ENCODE measurements at regions not wholly inside any gene's neighbourhood (a gene's known extent, or its start where the extent isn't known, plus 50 kb on each side); places are given as distances from the start of the nearest gene placed in this dataset.

GRCh38 chr1:88434836-88435235 is 249.2 kb upstream of the PKN2 start:
- no peak overlapping the region for H3K4me3 Mint-ChIP-seq
- H3K27ac Mint-ChIP-seq, result no peak overlapping the region
- H3K4me1 Mint-ChIP-seq, result no peaks in the 10 kb centered on the region
- H3K9me3 Mint-ChIP-seq, result peaks cover 4% of the 10 kb centered on the region
- H3K36me3 Mint-ChIP-seq, result no peaks in the 10 kb centered on the region
- ATAC-seq (ENCODE audit: low read depth) (no peak), DNase-seq (no peak)
- POLR2A ChIA-PET, result no interaction called here
- no peaks in the 10 kb centered on the region for H3K27me3 Mint-ChIP-seq

DNA sequence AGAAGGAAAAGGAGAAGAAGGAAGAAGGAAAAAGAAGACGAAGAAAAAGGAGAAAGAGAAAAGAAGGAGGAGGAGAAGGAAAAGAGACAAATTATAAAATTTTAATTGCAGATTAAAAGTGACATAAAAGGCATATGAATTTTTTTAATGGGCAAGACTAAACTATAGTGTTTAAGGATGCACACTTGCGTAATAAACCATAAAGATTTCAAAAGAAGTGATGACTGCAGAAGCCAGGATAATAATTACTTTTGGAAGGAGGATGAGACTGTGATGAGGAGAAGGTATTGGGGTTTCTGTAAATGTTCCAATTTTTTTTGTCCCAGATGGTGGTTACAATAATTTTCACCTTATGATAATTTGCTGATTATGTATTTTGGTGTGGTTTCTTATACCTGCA is 243.1 kb upstream of the PKN2 start:
- Mint-ChIP-seq H3K27ac (no peak overlapping the region), H3K27me3 (no peaks in the 10 kb centered on the region), H3K4me1 (no peaks in the 10 kb centered on the region), H3K36me3 (no peaks in the 10 kb centered on the region), H3K4me3 (no peak overlapping the region), H3K9me3 (no peaks in the 10 kb centered on the region)
- ATAC-seq (ENCODE audit: low read depth), result no peak
- DNase-seq, result no peak
- POLR2A ChIA-PET, result no interaction called here

DNA sequence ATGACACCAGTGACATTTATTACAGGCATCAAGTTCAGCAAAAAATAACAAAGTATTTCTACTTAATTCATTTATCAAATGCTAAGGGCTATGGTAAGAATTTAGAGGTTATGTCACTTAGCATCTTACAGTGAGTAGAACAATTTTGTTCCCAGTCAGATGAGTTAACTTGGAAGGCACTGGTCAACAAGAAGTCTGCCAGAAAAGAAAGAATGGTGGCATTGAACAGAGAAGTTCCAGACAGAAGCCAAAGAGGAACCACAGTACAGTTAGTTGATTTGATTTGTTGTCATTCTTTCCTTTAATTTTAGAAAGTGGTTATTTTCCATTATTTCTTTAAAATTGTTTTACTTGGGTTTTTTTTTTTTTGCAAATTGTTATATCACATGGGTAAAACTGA is 232.2 kb upstream of the PKN2 start:
- DNase-seq (no peak), ATAC-seq (ENCODE audit: low read depth) (no peak)
- no peaks in the 10 kb centered on the region for H3K4me1 Mint-ChIP-seq
- no peak overlapping the region for H3K27ac Mint-ChIP-seq
- no peaks in the 10 kb centered on the region for H3K27me3 Mint-ChIP-seq
- no peaks in the 10 kb centered on the region for H3K9me3 Mint-ChIP-seq
- POLR2A ChIA-PET, result no interaction called here
- H3K36me3 Mint-ChIP-seq, result no peaks in the 10 kb centered on the region
- no peak overlapping the region for H3K4me3 Mint-ChIP-seq

- H3K4me1 Mint-ChIP-seq, result no peaks in the 10 kb centered on the region
- no peak overlapping the region for H3K27ac Mint-ChIP-seq
- ATAC-seq (ENCODE audit: low read depth) (no peak), DNase-seq (no peak)
- H3K9me3 Mint-ChIP-seq, result no peaks in the 10 kb centered on the region
- H3K27me3 Mint-ChIP-seq, result no peaks in the 10 kb centered on the region
- POLR2A ChIA-PET, result no interaction called here
- H3K4me3 Mint-ChIP-seq, result no peak overlapping the region
- H3K36me3 Mint-ChIP-seq, result no peaks in the 10 kb centered on the region
Observed at GRCh38 chr1:88453295-88453694, 230.8 kb upstream of the PKN2 start.

- H3K36me3 Mint-ChIP-seq, result no peaks in the 10 kb centered on the region
- no peaks in the 10 kb centered on the region for H3K9me3 Mint-ChIP-seq
- H3K27ac Mint-ChIP-seq, result no peak overlapping the region
- no peaks in the 10 kb centered on the region for H3K27me3 Mint-ChIP-seq
- ATAC-seq (ENCODE audit: low read depth), result no peak
- POLR2A ChIA-PET, result no interaction called here
- H3K4me1 Mint-ChIP-seq, result no peaks in the 10 kb centered on the region
- no peak for DNase-seq
- no peak overlapping the region for H3K4me3 Mint-ChIP-seq
Observed at GRCh38 chr1:88454781-88455180, 229.3 kb upstream of the PKN2 start.

GRCh38 chr1:88455621-88456256 is 228.3 kb upstream of the PKN2 start:
- Mint-ChIP-seq H3K4me1 (no peaks in the 10 kb centered on the region), H3K27ac (no peak overlapping the region), H3K36me3 (no peaks in the 10 kb centered on the region), H3K9me3 (no peaks in the 10 kb centered on the region), H3K4me3 (no peak overlapping the region), H3K27me3 (peaks cover 1% of the 10 kb centered on the region)
- DNase-seq, result no peak
- no peak for ATAC-seq (ENCODE audit: low read depth)
- POLR2A ChIA-PET, result no interaction called here

GRCh38 chr1:88457197-88457596 is 226.9 kb upstream of the PKN2 start:
- Mint-ChIP-seq H3K27me3 (peaks cover 13% of the 10 kb centered on the region), H3K36me3 (no peaks in the 10 kb centered on the region), H3K4me1 (no peaks in the 10 kb centered on the region), H3K27ac (no peak overlapping the region), H3K4me3 (no peak overlapping the region), H3K9me3 (no peaks in the 10 kb centered on the region)
- ATAC-seq (ENCODE audit: low read depth), result no peak
- DNase-seq, result no peak
- POLR2A ChIA-PET, result no interaction called here

- H3K4me1 Mint-ChIP-seq, result no peaks in the 10 kb centered on the region
- DNase-seq, result no peak
- H3K9me3 Mint-ChIP-seq, result no peaks in the 10 kb centered on the region
- H3K4me3 Mint-ChIP-seq, result no peak overlapping the region
- no peak for ATAC-seq (ENCODE audit: low read depth)
- peaks cover 28% of the 10 kb centered on the region for H3K27me3 Mint-ChIP-seq
- POLR2A ChIA-PET, result no interaction called here
- H3K27ac Mint-ChIP-seq, result no peak overlapping the region
- H3K36me3 Mint-ChIP-seq, result no peaks in the 10 kb centered on the region
Observed at GRCh38 chr1:88461007-88461406, 223.1 kb upstream of the PKN2 start.

DNA sequence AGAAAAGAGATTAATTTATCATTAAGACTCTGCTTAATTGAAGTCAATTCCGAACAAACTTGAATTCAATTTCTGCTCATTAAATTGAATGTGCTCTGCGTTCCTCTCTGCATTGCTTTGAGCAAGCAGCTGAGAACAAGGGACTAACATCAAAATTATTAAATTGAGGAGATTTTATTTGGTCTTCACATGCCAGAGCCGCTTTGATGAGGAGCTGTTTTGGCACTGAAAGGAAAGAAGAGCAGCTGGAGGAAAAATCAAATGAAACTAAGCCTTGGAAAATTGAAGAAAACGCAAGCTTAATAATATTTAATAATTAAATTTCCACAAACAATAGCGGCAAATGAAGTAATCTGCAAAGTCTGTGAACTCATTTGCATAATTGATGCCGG is 222.0 kb upstream of the PKN2 start:
- H3K27me3 Mint-ChIP-seq, result peaks cover 28% of the 10 kb centered on the region
- no peaks in the 10 kb centered on the region for H3K4me1 Mint-ChIP-seq
- no peak for DNase-seq
- no peaks in the 10 kb centered on the region for H3K36me3 Mint-ChIP-seq
- no peak overlapping the region for H3K27ac Mint-ChIP-seq
- POLR2A ChIA-PET, result no interaction called here
- no peak for ATAC-seq (ENCODE audit: low read depth)
- H3K4me3 Mint-ChIP-seq, result no peak overlapping the region
- no peaks in the 10 kb centered on the region for H3K9me3 Mint-ChIP-seq

DNA sequence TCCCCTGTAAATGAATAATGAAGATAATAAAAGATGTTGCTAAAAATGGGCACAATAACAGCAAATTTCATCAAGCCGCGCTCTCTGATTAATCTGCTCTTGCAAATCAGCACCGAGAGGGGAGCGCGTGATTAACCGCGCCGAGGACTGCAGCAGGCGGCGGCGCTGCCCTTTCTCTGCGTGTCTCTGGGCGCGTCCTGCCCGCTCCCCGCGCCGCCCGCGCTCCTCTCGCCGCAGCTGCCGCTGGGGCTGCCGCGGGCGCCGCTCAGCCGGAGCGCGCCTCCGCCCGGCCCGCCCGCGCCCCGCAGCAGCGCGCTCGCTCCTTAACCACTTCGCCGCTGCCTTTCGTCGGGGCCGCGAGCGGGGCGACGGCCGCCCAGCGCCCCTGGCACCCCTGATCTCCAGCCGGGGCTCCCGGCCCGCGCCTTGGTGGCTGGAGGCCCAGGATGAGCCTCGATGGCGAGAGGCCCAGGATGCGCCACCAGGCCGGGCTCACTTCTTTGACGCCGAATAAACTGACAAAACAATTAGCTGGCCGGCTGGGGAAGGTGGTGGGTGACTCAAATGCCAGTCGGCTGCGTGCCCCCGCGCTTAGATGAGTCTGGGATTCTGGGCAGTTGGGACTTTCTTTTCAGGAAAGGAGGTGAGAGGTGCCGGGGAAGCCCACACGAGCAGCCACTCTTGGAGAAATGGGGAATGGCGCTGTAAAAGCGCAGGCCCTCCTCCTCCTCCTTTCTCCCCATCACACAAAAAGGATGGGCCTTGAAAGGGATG is 221.4 kb upstream of the PKN2 start:
- POLR2A ChIA-PET, result no interaction called here
- H3K9me3 Mint-ChIP-seq, result no peaks in the 10 kb centered on the region
- DNase-seq, result peak; percentile 30
- peaks cover 28% of the 10 kb centered on the region for H3K27me3 Mint-ChIP-seq
- H3K27ac Mint-ChIP-seq, result no peak overlapping the region
- no peak overlapping the region for H3K4me3 Mint-ChIP-seq
- ATAC-seq (ENCODE audit: low read depth), result no peak
- H3K36me3 Mint-ChIP-seq, result no peaks in the 10 kb centered on the region
- H3K4me1 Mint-ChIP-seq, result no peaks in the 10 kb centered on the region

DNA sequence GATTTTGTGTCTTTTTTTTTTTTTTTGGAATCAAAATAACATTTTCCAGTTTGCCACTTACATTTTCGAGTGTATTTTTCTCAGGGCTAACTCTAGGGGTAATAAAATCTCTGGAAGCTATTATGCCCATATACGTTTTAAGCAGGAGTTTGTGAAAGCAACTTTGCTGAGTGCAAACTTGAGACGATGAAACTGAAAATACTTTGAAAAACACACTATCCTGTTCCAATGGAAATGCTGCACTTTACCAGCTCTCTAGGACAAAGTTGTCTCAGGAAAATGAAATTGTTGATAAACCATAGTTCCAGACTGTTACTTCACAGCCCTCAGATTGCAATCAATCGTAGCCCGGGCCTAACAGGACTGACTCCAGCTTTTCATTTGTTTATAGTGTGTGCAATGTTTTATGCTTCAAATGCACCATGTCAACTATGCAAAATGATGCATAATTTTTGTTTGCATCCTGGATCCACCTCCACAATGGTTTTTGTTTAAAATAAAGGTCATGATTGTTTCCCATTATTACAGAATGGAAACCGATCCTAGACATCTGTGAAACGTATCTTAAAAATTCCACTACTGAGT is 220.6 kb upstream of the PKN2 start:
- peaks cover 28% of the 10 kb centered on the region for H3K27me3 Mint-ChIP-seq
- POLR2A ChIA-PET, result no interaction called here

DNA sequence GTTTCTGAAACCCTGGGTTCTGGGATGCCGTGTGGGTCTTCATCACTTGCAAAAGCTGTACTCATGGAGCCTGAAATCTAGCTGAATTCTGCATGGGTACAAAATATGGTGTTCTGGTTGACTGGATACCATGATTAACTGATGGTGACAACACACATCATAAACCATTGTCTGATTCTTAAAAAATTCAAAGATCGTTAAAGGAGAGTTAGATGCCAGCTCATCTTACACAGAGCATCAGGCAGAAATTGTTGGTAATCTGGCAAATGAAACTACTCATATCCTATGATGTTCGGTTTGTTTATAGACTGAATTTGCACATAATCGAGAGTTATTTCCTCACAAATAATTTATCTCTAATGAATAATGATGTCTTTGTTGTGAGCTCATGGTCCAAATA is 218.1 kb upstream of the PKN2 start:
- Mint-ChIP-seq H3K4me3 (no peak overlapping the region), H3K27ac (no peak overlapping the region), H3K36me3 (no peaks in the 10 kb centered on the region), H3K4me1 (no peaks in the 10 kb centered on the region), H3K9me3 (no peaks in the 10 kb centered on the region), H3K27me3 (peaks cover 27% of the 10 kb centered on the region)
- ATAC-seq (ENCODE audit: low read depth), result no peak
- no peak for DNase-seq
- POLR2A ChIA-PET, result no interaction called here

More for the DNA sequence above, 220.6 kb upstream of the PKN2 start:
- Mint-ChIP-seq H3K27ac (no peak overlapping the region), H3K4me3 (no peak overlapping the region), H3K9me3 (no peaks in the 10 kb centered on the region), H3K36me3 (no peaks in the 10 kb centered on the region), H3K4me1 (no peaks in the 10 kb centered on the region)
- DNase-seq (no peak), ATAC-seq (ENCODE audit: low read depth) (no peak)

DNA sequence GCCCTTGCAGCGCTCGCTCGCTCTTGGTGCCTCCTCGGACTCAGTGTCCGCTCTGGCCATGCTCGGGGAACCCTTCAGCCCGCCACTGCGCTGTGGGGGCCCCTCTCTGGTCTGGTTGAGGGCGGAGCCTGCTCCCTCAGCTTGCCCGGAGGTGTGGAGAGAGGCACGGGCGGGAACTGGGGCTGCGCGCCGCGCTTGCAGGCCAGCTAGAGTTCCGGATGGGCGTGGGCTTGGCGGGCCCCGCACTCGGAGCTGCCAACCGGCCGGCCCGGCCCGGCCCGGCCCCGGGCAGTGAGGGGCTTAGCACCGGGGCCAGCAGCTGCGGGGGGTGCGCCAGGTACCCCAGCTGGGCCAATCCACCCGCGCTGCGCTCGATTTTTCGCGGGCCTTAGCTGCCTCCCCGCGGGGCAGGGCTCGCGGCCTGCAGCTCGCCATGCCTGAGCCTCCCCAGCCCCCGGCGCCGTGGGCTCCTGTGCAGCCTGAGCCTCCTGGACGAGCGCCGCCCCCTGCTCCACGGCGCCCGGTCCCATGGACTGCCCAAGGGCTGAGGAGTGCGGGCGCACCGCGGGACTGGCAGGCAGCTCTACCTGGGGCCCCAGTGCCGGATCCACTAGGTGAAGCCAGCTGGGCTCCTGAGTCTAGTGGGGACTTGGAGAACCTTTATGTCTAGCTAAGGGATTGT is 217.0 kb upstream of the PKN2 start:
- no peak for ATAC-seq (ENCODE audit: low read depth)
- Mint-ChIP-seq H3K4me3 (no peak overlapping the region), H3K27me3 (peaks cover 19% of the 10 kb centered on the region), H3K36me3 (no peaks in the 10 kb centered on the region), H3K9me3 (no peaks in the 10 kb centered on the region), H3K4me1 (no peaks in the 10 kb centered on the region), H3K27ac (no peak overlapping the region)
- no peak for DNase-seq
- POLR2A ChIA-PET, result no interaction called here

- Mint-ChIP-seq H3K36me3 (no peaks in the 10 kb centered on the region), H3K4me3 (no peak overlapping the region), H3K27ac (no peak overlapping the region), H3K4me1 (no peaks in the 10 kb centered on the region), H3K27me3 (peaks cover 4% of the 10 kb centered on the region), H3K9me3 (no peaks in the 10 kb centered on the region)
- no peak for DNase-seq
- no peak for ATAC-seq (ENCODE audit: low read depth)
- POLR2A ChIA-PET, result no interaction called here
Observed at GRCh38 chr1:88472298-88472697, 211.8 kb upstream of the PKN2 start.
